Body of pancreas (tissue), 4 donors: ENCODE measurements at regions not wholly inside any gene's neighbourhood (a gene's known extent, or its start where the extent isn't known, plus 50 kb on each side); places are given as distances from the start of the nearest gene placed in this dataset.

Source experiments
- CTCF ChIP-seq, 7 experiments: fragments of 450-650 bp in 4 of 7; fragments of 200-600 bp in 3 of 7; sonication (generic) in 3 of 7; IDR thresholded peaks; one replicate each; pipeline ENCODE4 v1.5.1; 2016 to 2019; ENCODE audit warnings: antibody characterized with exemption in 7 of 7
- POLR2A ChIP-seq, 3 donors: fragments of 450-650 bp; IDR thresholded peaks; one replicate each; pipeline ENCODE4 v1.6.1; 2016; ENCODE audit warnings: antibody characterized with exemption in 3 of 3, mild to moderate bottlenecking in 2 of 3

- no peak for TF ChIP-seq CTCF (IDR thresholded peaks at IDR 0.05)
- TF ChIP-seq POLR2A (IDR thresholded peaks at IDR 0.05), result no peak
Observed at GRCh38 chr4:128572778-128573241, 236.7 kb upstream of the JADE1 start.
